Vagina (tissue), 2 donors: ENCODE measurements at regions not wholly inside any gene's neighbourhood (a gene's known extent, or its start where the extent isn't known, plus 50 kb on each side); places are given as distances from the start of the nearest gene placed in this dataset.

Source experiments
- DNase-seq, 2 donors: peaks; one replicate each; pipeline ENCODE4 v3.0.0-alpha.2; 2017; ENCODE audit errors: extremely low spot score in 2 of 2
- H3K27ac ChIP-seq: fragments of 200-600 bp; sonication (generic); one replicate; pipeline ENCODE4 v1.5.1; 2019
- H3K27me3 ChIP-seq: fragments of 200-600 bp; sonication (generic); one replicate; pipeline ENCODE4 v1.5.1; 2019
- H3K36me3 ChIP-seq, 2 donors: fragments of 200-600 bp; sonication (generic); one replicate each; pipeline ENCODE4 v1.5.1; 2017 to 2019
- H3K4me1 ChIP-seq: fragments of 200-600 bp; sonication (generic); one replicate; pipeline ENCODE4 v1.5.1; 2019
- H3K4me3 ChIP-seq, 2 donors: fragments of 200-600 bp; sonication (generic); 1 replicate in 1 of 2; 2 replicates in 1 of 2; pipeline ENCODE4 v1.5.1; 2016 to 2019
- H3K9me3 ChIP-seq: fragments of 200-600 bp; sonication (generic); one replicate; pipeline ENCODE4 v1.5.1; 2019
- CTCF ChIP-seq, 3 experiments: fragments of 450-650 bp in 2 of 3; fragments of 200-600 bp in 1 of 3; sonication (generic) in 1 of 3; IDR thresholded peaks; one replicate each; pipeline ENCODE4 v1.5.1; 2017 to 2019; ENCODE audit warnings: antibody characterized with exemption in 3 of 3, mild to moderate bottlenecking in 2 of 3, moderate library complexity in 2 of 3
- POLR2A ChIP-seq, 2 donors: fragments of 450-650 bp; IDR thresholded peaks; one replicate each; pipeline ENCODE4 v1.6.1; 2017; ENCODE audit warnings: antibody characterized with exemption in 2 of 2, mild to moderate bottlenecking in 2 of 2, moderate library complexity in 2 of 2
- POLR2AphosphoS5 ChIP-seq, 2 donors: sonication (generic); formaldehyde crosslinking; IDR thresholded peaks; one replicate each; pipeline ENCODE4 v1.9.0; 2017; ENCODE audit warnings: antibody characterized with exemption in 2 of 2, mild to moderate bottlenecking in 2 of 2, low read depth in 1 of 2; ENCODE audit not compliant: insufficient read depth in 1 of 2
- intact Hi-C: fragments of 100-400 bp; cut with DNase I; formaldehyde crosslinking; loops from one replicate; pipeline ENCODE4 v1.15.1; 2023

GRCh38 chr18:38035193-38035592 lies 469.6 kb upstream of the CELF4 start:
- Histone ChIP-seq H3K9me3 (no peaks in the 10 kb centered on the region), H3K36me3 (no peaks in the 10 kb centered on the region), H3K27ac (no peak overlapping the region), H3K4me1 (peaks cover 3% of the 10 kb centered on the region), H3K4me3 (no peak overlapping the region), H3K27me3 (no peaks in the 10 kb centered on the region)
- no peak for TF ChIP-seq POLR2A (IDR thresholded peaks at IDR 0.05)
- TF ChIP-seq CTCF (IDR thresholded peaks at IDR 0.05), result no peak
- no peak for TF ChIP-seq POLR2AphosphoS5 (IDR thresholded peaks at IDR 0.05; ENCODE audit: insufficient read depth in 1 of 2, low read depth in 1 of 2)
- intact Hi-C loops, result no loop called here
- DNase-seq, result no peak

- H3K36me3 ChIP-seq, result no peaks in the 10 kb centered on the region
- no peak for DNase-seq
- H3K27me3 ChIP-seq, result no peaks in the 10 kb centered on the region
- H3K4me3 ChIP-seq, result no peak overlapping the region
- H3K4me1 ChIP-seq, result no peaks in the 10 kb centered on the region
- TF ChIP-seq POLR2A (IDR thresholded peaks at IDR 0.05), result no peak
- no peak for TF ChIP-seq CTCF (IDR thresholded peaks at IDR 0.05)
- TF ChIP-seq POLR2AphosphoS5 (IDR thresholded peaks at IDR 0.05; ENCODE audit: insufficient read depth in 1 of 2, low read depth in 1 of 2), result no peak
- intact Hi-C loops, result no loop called here
- no peak overlapping the region for H3K27ac ChIP-seq
- no peaks in the 10 kb centered on the region for H3K9me3 ChIP-seq
Observed at GRCh38 chr18:38033282-38033681, 467.7 kb upstream of the CELF4 start.

- intact Hi-C loops, result no loop called here
- DNase-seq, result no peak
- TF ChIP-seq CTCF (IDR thresholded peaks at IDR 0.05), result no peak
- no peak for TF ChIP-seq POLR2AphosphoS5 (IDR thresholded peaks at IDR 0.05; ENCODE audit: insufficient read depth in 1 of 2, low read depth in 1 of 2)
- TF ChIP-seq POLR2A (IDR thresholded peaks at IDR 0.05), result no peak
Observed at GRCh38 chr18:38032516-38032915, 466.9 kb upstream of the CELF4 start.

GRCh38 chr18:38028946-38029345 lies 463.3 kb upstream of the CELF4 start:
- Histone ChIP-seq H3K4me1 (no peaks in the 10 kb centered on the region), H3K27ac (no peak overlapping the region), H3K9me3 (no peaks in the 10 kb centered on the region), H3K36me3 (no peaks in the 10 kb centered on the region), H3K4me3 (no peak overlapping the region), H3K27me3 (no peaks in the 10 kb centered on the region)
- no peak for TF ChIP-seq POLR2A (IDR thresholded peaks at IDR 0.05)
- no peak for DNase-seq
- intact Hi-C loops, result no loop called here

More at GRCh38 chr18:38032516-38032915, 466.9 kb upstream of the CELF4 start:
- Histone ChIP-seq H3K9me3 (no peaks in the 10 kb centered on the region), H3K36me3 (no peaks in the 10 kb centered on the region), H3K27ac (no peak overlapping the region), H3K4me3 (no peak overlapping the region), H3K27me3 (no peaks in the 10 kb centered on the region), H3K4me1 (no peaks in the 10 kb centered on the region)

- Histone ChIP-seq H3K9me3 (no peaks in the 10 kb centered on the region), H3K4me1 (no peaks in the 10 kb centered on the region), H3K27ac (no peak overlapping the region), H3K4me3 (no peak overlapping the region), H3K27me3 (no peaks in the 10 kb centered on the region), H3K36me3 (no peaks in the 10 kb centered on the region)
- TF ChIP-seq POLR2A (IDR thresholded peaks at IDR 0.05) (no peak), POLR2AphosphoS5 (IDR thresholded peaks at IDR 0.05; ENCODE audit: insufficient read depth in 1 of 2, low read depth in 1 of 2) (no peak), CTCF (IDR thresholded peaks at IDR 0.05) (no peak)
- intact Hi-C loops, result no loop called here
- no peak for DNase-seq
Observed at GRCh38 chr18:38025433-38026038, 459.9 kb upstream of the CELF4 start.
